OCI-LY1 (cell line): ENCODE measurements at regions not wholly inside any gene's neighbourhood (a gene's known extent, or its start where the extent isn't known, plus 50 kb on each side); places are given as distances from the start of the nearest gene placed in this dataset.

ENCODE experiments used
- H2AFZ ChIP-seq: fragments of 200-600 bp; sonication (generic), shearing (Covaris generic); 2 replicates; pipeline ENCODE4 v1.6.0; 2014; ENCODE audit warnings: antibody characterized with exemption, mild to moderate bottlenecking, low read length
- H3F3A ChIP-seq: fragments of 200-600 bp; sonication (generic), shearing (Covaris generic); 2 replicates; pipeline ENCODE4 v1.6.0; 2014; ENCODE audit warnings: mild to moderate bottlenecking, antibody characterized with exemption, low read length, moderate library complexity; ENCODE audit not compliant: insufficient read depth
- H3K27ac ChIP-seq: fragments of 200-600 bp; sonication (generic); 2 replicates; pipeline ENCODE4 v1.5.1; 2014; ENCODE audit warnings: low read length, mixed run types, mild to moderate bottlenecking, low read depth; ENCODE audit not compliant: poor library complexity, severe bottlenecking
- H3K27me3 ChIP-seq: fragments of 200-600 bp; sonication (generic); 2 replicates; pipeline ENCODE4 v1.6.0; 2014; ENCODE audit warnings: antibody characterized with exemption, mild to moderate bottlenecking, low read length, moderate library complexity; ENCODE audit not compliant: insufficient read depth
- H3K36me3 ChIP-seq: fragments of 200-600 bp; sonication (generic); 2 replicates; pipeline ENCODE4 v1.6.1; 2014; ENCODE audit warnings: mild to moderate bottlenecking, antibody characterized with exemption, low read length, moderate library complexity, mixed read lengths; ENCODE audit not compliant: insufficient read depth
- H3K4me1 ChIP-seq: fragments of 200-600 bp; sonication (generic); 2 replicates; pipeline ENCODE4 v1.5.1; 2014; ENCODE audit warnings: mild to moderate bottlenecking, low read length, moderate library complexity; ENCODE audit not compliant: insufficient read depth, severe bottlenecking
- H3K4me2 ChIP-seq: fragments of 200-600 bp; sonication (generic), shearing (Covaris generic); 2 replicates; pipeline ENCODE4 v1.6.1; 2014; ENCODE audit warnings: low read length
- H3K4me3 ChIP-seq: fragments of 200-600 bp; sonication (generic); 2 replicates; pipeline ENCODE4 v1.5.1; 2014; ENCODE audit warnings: low read length, low read depth, mild to moderate bottlenecking, mixed read lengths; ENCODE audit not compliant: poor library complexity, severe bottlenecking
- H3K79me2 ChIP-seq: fragments of 200-600 bp; shearing (Covaris generic); 2 replicates; pipeline ENCODE4 v1.6.1; 2016; ENCODE audit warnings: mixed run types, low read length, mixed read lengths; ENCODE audit not compliant: insufficient read depth
- H3K9ac ChIP-seq: fragments of 200-600 bp; sonication (generic), shearing (Covaris generic); 2 replicates; pipeline ENCODE4 v1.6.1; 2014; ENCODE audit warnings: mild to moderate bottlenecking, low read length, mixed read lengths
- H3K9me2 ChIP-seq: fragments of 200-600 bp; sonication (generic), shearing (Covaris generic); 2 replicates; pipeline ENCODE4 v1.6.1; 2014; ENCODE audit warnings: low read depth, mild to moderate bottlenecking, low read length, mixed read lengths
- H3K9me3 ChIP-seq: fragments of 200-600 bp; shearing (Covaris generic); 2 replicates; pipeline ENCODE4 v1.6.1; 2014; ENCODE audit warnings: low read length, mixed read lengths
- H4K20me1 ChIP-seq: fragments of 200-600 bp; sonication (generic), shearing (Covaris generic); 2 replicates; pipeline ENCODE4 v1.6.0; 2016; ENCODE audit warnings: mild to moderate bottlenecking, low read length; ENCODE audit not compliant: insufficient read depth
- CTCF ChIP-seq: fragments of 200-600 bp; sonication (generic), shearing (Covaris generic); IDR thresholded peaks from 2 replicates; pipeline ENCODE4 v1.5.1; 2017; ENCODE audit warnings: mild to moderate bottlenecking, antibody characterized with exemption, low read length, moderate library complexity, mixed read lengths
- EZH2 ChIP-seq: fragments of 200-600 bp; sonication (generic), shearing (Covaris generic); IDR thresholded peaks from 2 replicates; pipeline ENCODE4 v1.8.0; 2017; ENCODE audit warnings: borderline replicate concordance, mixed run types, mild to moderate bottlenecking, antibody characterized with exemption, low read length, moderate library complexity, mixed read lengths

- Histone ChIP-seq H4K20me1 (no peaks in the 10 kb centered on the region), H3K9me3 (no peaks in the 10 kb centered on the region), H3K79me2 (no peaks in the 10 kb centered on the region), H3K4me1 (no peaks in the 10 kb centered on the region), H3K36me3 (no peaks in the 10 kb centered on the region), H3K4me3 (no peak overlapping the region), H3K9me2 (no peaks in the 10 kb centered on the region), H3K27me3 (no peaks in the 10 kb centered on the region), H3K27ac (no peak overlapping the region), H3K9ac (no peak overlapping the region), H2AFZ (no peak overlapping the region), H3K4me2 (no peak overlapping the region), H3F3A (no peaks in the 10 kb centered on the region)
- TF ChIP-seq EZH2 = no peak
- TF ChIP-seq CTCF = no peak
Measured at GRCh38 chr7:16234493-16235146, 186.7 kb downstream of the CRPPA start.

GRCh38 chr7:16233517-16233916 lies 187.8 kb downstream of the CRPPA start:
- no peak overlapping the region for H3K4me3 ChIP-seq
- H3K36me3 ChIP-seq = no peaks in the 10 kb centered on the region
- no peaks in the 10 kb centered on the region for H3K9me3 ChIP-seq
- no peaks in the 10 kb centered on the region for H3K27me3 ChIP-seq
- no peaks in the 10 kb centered on the region for H3K4me1 ChIP-seq
- H3K4me2 ChIP-seq = no peak overlapping the region
- H4K20me1 ChIP-seq = no peaks in the 10 kb centered on the region
- no peaks in the 10 kb centered on the region for H3K9me2 ChIP-seq
- H3K79me2 ChIP-seq = no peaks in the 10 kb centered on the region
- H3K9ac ChIP-seq = no peak overlapping the region
- H3K27ac ChIP-seq = no peak overlapping the region
- H3F3A ChIP-seq = no peaks in the 10 kb centered on the region
- no peak for TF ChIP-seq EZH2
- no peak for TF ChIP-seq CTCF
- no peak overlapping the region for H2AFZ ChIP-seq

- Histone ChIP-seq H3F3A (no peaks in the 10 kb centered on the region), H3K9me3 (no peaks in the 10 kb centered on the region), H3K36me3 (no peaks in the 10 kb centered on the region), H2AFZ (no peak overlapping the region), H4K20me1 (no peaks in the 10 kb centered on the region), H3K79me2 (no peaks in the 10 kb centered on the region), H3K9ac (no peak overlapping the region), H3K4me3 (no peak overlapping the region), H3K4me1 (no peaks in the 10 kb centered on the region), H3K27ac (no peak overlapping the region), H3K27me3 (no peaks in the 10 kb centered on the region), H3K4me2 (no peak overlapping the region), H3K9me2 (no peaks in the 10 kb centered on the region)
- TF ChIP-seq EZH2 = no peak
- TF ChIP-seq CTCF = no peak
Measured at GRCh38 chr7:16232273-16232672, 189.1 kb downstream of the CRPPA start.
